HG02852 (cell line): ENCODE measurements at regions not wholly inside any gene's neighbourhood (a gene's known extent, or its start where the extent isn't known, plus 50 kb on each side); places are given as distances from the start of the nearest gene placed in this dataset.

ENCODE experiments used
- ATAC-seq: cut with Tn5 transposase; IDR thresholded peaks from one replicate; pipeline ENCODE4 v1.9.1; 2021; ENCODE audit warnings: mild to moderate bottlenecking, moderate library complexity; ENCODE audit not compliant: unreplicated experiment

DNA sequence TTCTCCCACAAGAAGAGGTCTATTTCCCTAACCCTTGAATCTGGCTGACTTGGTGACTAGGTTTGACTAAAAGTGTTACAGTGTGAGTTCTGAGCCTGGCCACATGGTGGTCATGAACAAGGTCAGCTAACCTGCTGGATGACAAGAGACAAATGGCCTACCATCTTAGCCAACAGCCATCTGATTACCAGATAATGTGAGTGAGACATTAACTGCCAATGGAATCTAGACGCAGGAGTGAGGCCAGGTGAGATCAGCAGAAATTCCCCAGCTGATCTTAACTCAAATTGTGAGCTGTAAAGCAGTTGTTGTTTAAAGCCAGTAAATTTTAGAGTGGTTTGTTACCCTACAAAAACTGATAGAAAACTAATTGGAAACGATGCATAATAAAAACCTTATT lies 320.0 kb downstream of the BRINP2 start:
- ATAC-seq, result no peak

- ATAC-seq, result no peak
These were observed 319.4 kb downstream of the BRINP2 start for GRCh38 chr1:177490036-177490639.

DNA sequence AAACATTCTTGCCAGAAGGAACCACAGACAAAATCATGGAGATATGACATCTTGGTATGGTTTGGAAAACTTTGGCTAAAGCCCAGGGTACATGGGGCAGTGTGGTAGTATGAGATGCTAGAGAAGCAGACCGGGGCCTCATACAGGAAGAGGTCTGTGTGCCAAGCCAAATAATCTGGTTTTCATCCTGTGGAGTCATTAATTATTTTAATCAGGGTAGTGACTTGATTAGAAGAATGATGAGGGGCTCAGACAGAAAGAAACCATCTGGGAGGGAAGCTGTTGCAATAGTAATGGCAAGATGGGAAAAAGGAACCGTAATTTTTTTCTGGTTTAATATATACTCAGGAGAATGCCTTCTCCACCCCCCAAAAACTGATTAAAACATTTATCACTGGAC lies 318.0 kb downstream of the BRINP2 start:
- no peak for ATAC-seq

DNA sequence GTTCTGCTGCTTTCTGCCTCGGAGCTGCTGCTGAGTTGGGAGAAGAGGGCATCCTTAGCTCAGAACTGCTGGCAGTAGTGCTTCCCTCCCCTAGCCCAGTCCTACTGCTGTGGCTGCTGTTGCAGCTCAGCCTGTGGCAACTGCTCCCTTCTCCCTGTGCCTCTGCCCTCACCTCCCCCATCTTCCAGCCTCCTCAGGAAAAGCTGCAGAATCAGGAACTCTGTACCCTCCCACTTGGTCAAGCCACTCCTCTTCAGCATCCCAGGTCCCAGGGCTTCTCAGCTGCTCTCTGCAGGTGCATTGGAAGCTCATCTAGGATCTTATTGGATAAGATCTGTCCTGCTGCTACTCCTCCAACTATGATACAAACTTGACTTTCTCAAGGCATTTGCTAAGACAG lies 316.7 kb downstream of the BRINP2 start:
- no peak for ATAC-seq

DNA sequence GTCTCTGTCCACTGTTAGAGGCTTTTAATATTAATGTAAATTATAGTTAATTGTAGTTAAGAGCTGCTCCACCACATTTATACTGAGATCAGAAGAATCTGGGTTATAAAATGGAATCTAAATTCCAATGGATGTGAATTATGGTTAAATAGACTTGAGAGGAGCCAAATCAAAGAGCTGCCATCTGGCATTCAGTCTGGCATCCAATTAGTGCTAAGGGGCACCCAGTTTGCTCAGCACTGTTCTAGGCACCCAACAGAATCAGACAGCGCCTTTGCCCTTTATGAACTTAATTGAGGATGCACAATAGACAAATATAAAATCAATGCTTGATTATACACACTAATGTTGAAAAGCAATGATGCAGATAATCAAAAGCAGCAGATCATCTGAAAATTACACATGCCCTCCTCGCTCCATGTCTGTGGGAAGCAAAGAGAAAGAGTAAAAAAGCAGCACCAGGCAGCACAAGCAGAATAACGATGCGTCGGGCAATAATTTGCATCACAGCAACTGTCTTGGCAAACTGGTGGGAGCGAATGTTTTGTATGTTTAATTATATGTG lies 310.1 kb downstream of the BRINP2 start:
- no peak for ATAC-seq

- no peak for ATAC-seq
These were observed 308.8 kb downstream of the BRINP2 start for GRCh38 chr1:177479600-177479999.

GRCh38 chr1:177476676-177477075 lies 305.9 kb downstream of the BRINP2 start:
- ATAC-seq, result no peak

DNA sequence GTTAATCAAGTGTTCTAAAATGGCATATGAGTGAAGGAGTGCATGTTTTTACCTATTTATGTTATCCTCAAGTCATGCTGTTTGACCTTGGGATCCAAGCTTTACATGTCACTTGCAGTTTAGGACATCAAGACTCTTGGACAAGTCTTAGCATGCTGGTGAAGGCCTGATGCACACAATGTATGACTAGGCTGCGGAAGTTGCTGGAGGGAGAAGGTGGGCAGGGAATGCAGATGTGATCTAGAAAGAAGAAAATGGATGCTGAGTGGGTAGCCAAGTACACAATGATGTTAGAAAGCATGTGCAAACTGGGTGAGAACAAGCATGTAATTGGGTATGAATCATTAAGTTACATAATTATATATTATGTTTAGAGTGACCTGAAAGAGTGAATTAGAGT lies 301.8 kb downstream of the BRINP2 start:
- ATAC-seq, result no peak

DNA sequence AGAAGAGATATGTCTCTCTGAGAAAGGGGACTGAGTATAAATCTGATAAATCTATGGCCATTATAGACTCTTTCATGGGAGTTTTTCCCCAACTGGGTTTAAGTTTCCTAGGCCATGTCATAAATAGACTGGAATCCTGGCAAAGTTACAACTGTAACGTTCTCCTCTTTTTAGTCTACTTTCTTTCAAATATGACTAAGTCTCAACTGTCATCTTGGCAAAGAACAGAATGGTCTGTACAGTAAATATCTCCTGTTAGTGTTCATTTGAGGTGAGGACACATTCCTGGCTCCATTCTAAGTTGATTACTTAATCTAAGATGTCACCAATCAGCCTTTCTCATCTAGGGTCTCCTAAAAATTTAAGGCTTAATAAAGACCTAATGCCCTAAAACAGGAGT lies 300.5 kb downstream of the BRINP2 start:
- no peak for ATAC-seq

DNA sequence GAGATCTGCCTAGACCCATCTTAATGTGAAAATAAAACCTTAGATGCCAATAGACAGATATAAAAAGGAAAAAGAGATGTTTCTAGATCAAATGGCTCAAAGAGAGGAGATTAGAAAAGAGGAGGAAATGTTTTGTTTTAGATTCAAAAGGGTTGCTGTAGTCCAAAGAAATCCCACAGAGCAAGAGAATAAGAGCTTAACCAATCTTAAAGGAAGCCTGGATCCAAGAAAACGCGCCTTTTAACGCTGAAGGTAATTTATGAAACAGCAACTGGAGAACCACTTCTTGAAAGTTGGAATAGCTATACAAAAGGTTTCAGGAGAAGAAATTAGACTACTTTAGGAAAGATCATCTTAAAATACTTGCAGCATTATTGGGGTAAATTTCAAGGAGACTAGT lies 298.8 kb downstream of the BRINP2 start:
- no peak for ATAC-seq

- ATAC-seq, result no peak
These were observed 295.5 kb downstream of the BRINP2 start for GRCh38 chr1:177466286-177466685.

DNA sequence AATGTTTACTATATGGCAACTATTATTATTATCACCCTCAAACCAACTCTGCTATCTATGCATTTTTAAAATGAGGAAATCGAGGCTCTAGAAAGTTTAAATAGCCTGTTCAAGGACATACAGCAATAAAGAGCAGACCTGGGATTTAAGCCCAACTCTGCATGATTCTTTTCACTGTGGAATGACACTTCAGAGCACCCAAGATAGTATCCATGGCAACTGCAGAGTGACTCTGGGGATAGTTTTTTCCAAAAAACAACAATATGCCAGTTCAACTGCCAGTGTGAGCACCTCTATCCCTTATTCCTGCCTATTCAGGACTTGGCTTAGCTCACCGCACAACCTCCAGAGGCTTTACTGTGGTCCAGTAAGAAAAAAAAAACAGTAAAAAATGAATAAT lies 293.9 kb downstream of the BRINP2 start:
- ATAC-seq, result no peak

GRCh38 chr1:177451191-177451590 lies 280.4 kb downstream of the BRINP2 start:
- ATAC-seq, result no peak

DNA sequence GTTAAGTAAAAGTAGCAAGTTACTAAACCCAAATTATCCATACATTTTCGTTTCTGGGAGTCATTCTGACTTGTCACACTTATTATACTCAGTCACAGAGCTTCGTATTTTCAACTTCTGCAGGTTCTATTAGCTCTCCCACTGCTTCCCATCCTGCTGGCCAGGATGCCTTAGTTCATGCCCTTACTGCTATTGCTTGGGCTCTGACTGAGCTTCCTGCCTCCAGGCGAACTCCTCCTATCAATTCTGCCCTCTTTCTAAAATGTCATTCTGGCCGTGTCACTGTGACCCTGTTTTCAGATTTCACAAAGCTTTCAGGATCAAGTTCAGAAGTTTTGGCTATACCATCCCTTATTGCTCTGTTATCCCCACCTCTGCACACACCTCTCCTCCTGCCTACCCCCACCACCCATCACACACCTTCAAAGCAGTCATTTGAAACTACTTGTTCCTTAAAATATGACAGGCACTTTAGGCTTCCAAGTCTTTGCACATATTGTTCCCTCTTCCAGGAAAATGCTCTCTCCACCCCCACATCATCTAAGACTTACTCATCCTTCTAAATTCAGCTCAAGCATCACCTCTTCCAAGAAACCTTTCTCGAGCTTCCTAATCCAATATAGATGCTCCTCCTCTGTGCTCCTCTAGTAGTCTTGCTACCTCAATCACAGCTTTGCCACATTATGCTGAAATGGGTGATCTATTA lies 278.0 kb downstream of the BRINP2 start:
- no peak for ATAC-seq

DNA sequence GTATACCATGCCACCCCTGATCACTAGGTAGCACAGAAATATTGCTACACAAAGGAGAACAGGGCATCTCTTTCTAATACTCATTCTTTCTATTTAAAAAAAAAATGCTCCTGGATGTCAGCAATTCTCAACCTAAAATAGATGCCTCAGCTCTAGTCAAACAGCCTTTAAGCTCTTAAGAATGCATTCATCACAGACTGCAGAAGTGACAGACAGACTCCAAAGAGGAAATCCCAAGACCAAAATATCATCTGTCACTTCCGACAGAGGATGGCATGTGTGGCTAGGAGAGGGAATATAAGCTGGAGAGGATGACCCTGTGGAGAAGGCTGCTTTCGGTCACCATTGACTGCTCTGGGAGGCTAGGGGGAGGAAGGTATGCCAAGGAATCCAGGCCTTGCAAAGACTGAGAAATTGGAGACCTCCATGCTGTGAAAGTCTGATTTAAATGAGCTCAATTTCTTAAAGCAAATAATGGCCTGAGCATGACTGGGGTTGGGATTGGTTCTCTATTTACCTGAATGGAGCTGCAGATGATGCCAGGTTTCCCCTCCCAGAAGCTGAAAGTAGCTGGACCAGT lies 277.4 kb downstream of the BRINP2 start:
- ATAC-seq, result no peak

GRCh38 chr1:177444997-177445746 lies 274.4 kb downstream of the BRINP2 start:
- no peak for ATAC-seq

DNA sequence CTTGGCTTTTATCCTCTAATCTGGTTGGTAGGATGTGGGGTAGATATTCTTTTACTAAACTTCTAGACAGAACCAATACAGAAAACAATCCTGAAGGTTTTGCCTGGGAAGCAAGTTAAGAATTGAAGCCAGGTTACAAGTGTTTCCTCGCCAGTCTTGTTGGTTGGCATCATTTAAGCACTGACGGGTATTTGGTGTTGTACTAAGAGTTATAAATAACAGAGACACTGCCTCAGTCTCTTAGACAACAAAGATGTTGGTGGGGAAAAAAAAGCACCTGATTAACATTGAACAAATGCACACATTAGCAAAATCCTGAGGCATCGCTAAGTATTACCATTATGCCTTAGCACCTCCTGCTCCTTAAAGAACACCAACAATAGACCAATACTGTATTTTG lies 272.2 kb downstream of the BRINP2 start:
- ATAC-seq, result no peak

DNA sequence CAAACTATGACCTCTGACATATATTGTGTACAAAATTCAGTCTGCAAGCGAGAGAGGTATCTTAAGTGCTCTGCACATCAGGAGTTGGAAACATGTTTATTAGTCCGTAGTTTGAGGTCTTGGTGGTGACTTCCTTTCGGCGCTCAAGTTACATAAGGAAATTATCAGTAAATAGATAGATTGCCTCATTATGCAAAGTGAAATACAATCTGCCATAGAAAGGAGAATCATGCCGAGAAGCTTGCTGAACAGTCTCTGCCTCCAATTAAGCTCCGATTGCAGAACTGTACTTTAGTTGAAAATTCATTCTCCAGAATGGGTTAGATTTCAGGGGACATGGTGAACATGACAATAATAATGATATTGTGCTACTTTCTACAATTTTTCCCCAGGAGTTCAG lies 271.8 kb downstream of the BRINP2 start:
- no peak for ATAC-seq

DNA sequence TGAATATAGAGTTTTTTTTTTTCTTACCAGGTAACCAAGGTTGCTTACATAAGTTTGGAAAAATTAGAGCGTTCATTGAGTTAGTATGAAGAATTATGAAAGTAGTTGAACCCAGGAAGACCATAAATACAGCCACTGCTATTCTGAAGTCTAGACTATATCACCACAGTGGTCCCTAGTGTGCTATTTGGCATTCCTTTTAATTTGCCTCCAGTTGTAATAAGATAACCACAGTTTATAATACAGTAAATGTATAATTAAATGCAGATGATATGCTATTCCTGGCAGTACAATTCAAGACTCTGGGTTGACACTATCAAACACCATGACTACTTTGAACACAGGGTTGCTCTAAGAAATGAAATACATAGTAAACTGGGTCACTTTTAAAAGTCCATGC lies 270.5 kb downstream of the BRINP2 start:
- no peak for ATAC-seq

DNA sequence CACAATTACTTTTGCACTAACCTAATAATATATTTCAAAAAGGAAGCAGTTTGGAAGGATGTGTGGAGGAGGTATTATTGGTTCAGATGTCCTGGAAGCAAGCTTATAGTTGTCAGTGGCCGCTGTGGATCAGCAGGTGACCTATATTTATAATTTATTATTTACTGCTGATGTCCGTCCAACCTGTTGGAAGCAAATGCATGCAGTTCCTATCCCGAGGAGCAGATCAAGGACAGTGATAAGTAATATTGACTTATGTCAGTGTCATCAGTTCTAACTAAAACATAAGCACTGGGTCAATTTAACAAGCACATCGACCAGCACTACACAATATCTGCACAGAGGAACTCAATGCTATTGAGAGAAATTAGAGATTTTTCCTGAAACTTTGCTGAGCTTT lies 270.1 kb downstream of the BRINP2 start:
- no peak for ATAC-seq

- no peak for ATAC-seq
These were observed 268.5 kb downstream of the BRINP2 start for GRCh38 chr1:177439301-177439700.

DNA sequence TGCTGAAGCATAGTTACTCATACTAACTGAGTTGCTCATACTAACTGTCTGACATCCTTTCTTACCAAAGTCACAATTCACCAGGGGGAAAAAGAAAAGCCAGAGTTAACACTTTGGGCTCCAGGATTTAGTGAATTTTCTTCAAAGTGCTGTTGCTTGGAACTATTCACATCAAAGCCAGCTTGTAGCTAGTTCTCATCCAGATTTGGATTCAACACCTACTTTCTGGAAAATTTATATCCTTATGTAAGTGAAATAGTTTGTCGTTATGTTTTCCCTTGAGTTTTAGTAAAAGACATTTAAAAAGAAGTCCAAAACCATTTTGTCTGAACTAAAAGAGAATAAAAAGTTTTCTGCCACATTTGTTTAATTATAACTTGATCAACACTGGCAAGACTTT lies 264.6 kb downstream of the BRINP2 start:
- ATAC-seq, result no peak
